ENCODE measurements at regions not wholly inside any gene's neighbourhood (a gene's known extent, or its start where the extent isn't known, plus 50 kb on each side); places are given as distances from the start of the nearest gene placed in this dataset.

DNA sequence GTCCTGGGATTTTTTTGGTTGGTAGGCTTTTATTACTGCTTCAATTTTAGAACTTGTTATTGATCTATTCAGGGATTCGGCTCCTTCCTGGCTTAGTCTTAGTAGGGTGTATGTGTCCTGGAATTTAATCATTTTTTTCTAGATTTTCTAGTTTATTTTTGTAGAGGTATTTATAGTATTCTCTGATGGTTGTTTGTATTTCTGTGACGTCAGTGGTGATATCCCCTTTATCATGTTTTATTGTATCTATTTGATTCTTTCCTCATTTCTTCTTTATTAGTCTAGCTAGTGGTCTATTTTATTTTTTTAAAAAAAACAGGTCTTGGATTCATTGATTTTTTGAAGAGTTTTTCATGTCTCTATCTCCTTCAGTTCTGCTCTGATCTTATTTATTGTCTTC, 193.3 kb upstream of the MAP2 start:
- TF ChIP-seq EZH2 (IDR thresholded peaks at IDR 0.05; ENCODE audit: low read depth, unreplicated experiment), result no peak
- TF ChIP-seq, protein P1, sequence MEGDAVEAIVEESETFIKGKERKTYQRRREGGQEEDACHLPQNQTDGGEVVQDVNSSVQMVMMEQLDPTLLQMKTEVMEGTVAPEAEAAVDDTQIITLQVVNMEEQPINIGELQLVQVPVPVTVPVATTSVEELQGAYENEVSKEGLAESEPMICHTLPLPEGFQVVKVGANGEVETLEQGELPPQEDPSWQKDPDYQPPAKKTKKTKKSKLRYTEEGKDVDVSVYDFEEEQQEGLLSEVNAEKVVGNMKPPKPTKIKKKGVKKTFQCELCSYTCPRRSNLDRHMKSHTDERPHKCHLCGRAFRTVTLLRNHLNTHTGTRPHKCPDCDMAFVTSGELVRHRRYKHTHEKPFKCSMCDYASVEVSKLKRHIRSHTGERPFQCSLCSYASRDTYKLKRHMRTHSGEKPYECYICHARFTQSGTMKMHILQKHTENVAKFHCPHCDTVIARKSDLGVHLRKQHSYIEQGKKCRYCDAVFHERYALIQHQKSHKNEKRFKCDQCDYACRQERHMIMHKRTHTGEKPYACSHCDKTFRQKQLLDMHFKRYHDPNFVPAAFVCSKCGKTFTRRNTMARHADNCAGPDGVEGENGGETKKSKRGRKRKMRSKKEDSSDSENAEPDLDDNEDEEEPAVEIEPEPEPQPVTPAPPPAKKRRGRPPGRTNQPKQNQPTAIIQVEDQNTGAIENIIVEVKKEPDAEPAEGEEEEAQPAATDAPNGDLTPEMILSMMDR (conservative IDR thresholded peaks at IDR 0.05; ENCODE audit: low read depth in 2 of 2), result no peak
- TF ChIP-seq POLR2AphosphoS5 (IDR thresholded peaks at IDR 0.05; ENCODE audit: low read depth), result no peak
- TF ChIP-seq, protein P2, sequence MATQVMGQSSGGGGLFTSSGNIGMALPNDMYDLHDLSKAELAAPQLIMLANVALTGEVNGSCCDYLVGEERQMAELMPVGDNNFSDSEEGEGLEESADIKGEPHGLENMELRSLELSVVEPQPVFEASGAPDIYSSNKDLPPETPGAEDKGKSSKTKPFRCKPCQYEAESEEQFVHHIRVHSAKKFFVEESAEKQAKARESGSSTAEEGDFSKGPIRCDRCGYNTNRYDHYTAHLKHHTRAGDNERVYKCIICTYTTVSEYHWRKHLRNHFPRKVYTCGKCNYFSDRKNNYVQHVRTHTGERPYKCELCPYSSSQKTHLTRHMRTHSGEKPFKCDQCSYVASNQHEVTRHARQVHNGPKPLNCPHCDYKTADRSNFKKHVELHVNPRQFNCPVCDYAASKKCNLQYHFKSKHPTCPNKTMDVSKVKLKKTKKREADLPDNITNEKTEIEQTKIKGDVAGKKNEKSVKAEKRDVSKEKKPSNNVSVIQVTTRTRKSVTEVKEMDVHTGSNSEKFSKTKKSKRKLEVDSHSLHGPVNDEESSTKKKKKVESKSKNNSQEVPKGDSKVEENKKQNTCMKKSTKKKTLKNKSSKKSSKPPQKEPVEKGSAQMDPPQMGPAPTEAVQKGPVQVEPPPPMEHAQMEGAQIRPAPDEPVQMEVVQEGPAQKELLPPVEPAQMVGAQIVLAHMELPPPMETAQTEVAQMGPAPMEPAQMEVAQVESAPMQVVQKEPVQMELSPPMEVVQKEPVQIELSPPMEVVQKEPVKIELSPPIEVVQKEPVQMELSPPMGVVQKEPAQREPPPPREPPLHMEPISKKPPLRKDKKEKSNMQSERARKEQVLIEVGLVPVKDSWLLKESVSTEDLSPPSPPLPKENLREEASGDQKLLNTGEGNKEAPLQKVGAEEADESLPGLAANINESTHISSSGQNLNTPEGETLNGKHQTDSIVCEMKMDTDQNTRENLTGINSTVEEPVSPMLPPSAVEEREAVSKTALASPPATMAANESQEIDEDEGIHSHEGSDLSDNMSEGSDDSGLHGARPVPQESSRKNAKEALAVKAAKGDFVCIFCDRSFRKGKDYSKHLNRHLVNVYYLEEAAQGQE (IDR thresholded peaks at IDR 0.05; ENCODE audit: unreplicated experiment), result no peak
